HCT116 (cell line): ENCODE measurements at regions not wholly inside any gene's neighbourhood (a gene's known extent, or its start where the extent isn't known, plus 50 kb on each side); places are given as distances from the start of the nearest gene placed in this dataset.

Experiments used
- ATAC-seq: fragments of 200-7000 bp; cut with Tn5 transposase; 2 replicates; pipeline ENCODE4 v1.9.1; 2020; ENCODE audit warnings: mild to moderate bottlenecking, moderate library complexity
- BruUV-seq: library from RNA; stranded (reverse); fragments of 400-500 nt; replicated peaks from 2 replicates; lab custom pipeline; 2021; lab: Mats Ljungman, UMichigan
- CTCF ChIA-PET: fragments of 300-600 bp; sonication (Branson Sonifier 250); formaldehyde crosslinking; loops from one replicate; lab custom pipeline; 2021; ENCODE audit warnings: antibody characterized with exemption; lab: Charles Lee
- POLR2A ChIA-PET: fragments of 300-600, 350-600 bp; sonication (Branson Sonifier 250); formaldehyde crosslinking; loops from one replicate; lab custom pipeline; 2021; ENCODE audit warnings: antibody characterized with exemption; lab: Charles Lee
- RAD21 ChIA-PET, 2 experiments: fragments of 300-600 bp; sonication (Branson Sonifier 250); formaldehyde crosslinking; loops; one replicate each; lab custom pipeline; 2023; ENCODE audit warnings: low total read pairs in 2 of 2; ENCODE audit not compliant: uncharacterized antibody in 2 of 2, unreplicated experiment in 2 of 2, low non-redundant PET in 1 of 2; lab: Charles Lee
- DNase-seq: peaks from one replicate; pipeline ENCODE4 v3.0.0-alpha.2; 2010; ENCODE audit warnings: low read depth, low spot score
- H2AFZ ChIP-seq: fragments of 200-600 bp; shearing (Covaris generic), sonication (generic); 2 replicates; pipeline ENCODE4 v1.6.1; 2017; ENCODE audit warnings: low read depth, mixed run types, mixed read lengths, antibody characterized with exemption, low read length; ENCODE audit not compliant: poor library complexity, severe bottlenecking
- H3K27ac ChIP-seq: 2 replicates; pipeline ENCODE4 v1.5.1; 2012; ENCODE audit warnings: low read depth, low read length
- H3K27me3 ChIP-seq: fragments of 200-600 bp; sonication (generic); 2 replicates; pipeline ENCODE4 v1.6.1; 2016; ENCODE audit warnings: mixed run types, low read length, mixed read lengths; ENCODE audit not compliant: insufficient read depth
- H3K36me3 ChIP-seq, 2 experiments: fragments of 200-500 bp in 1 of 2; fragments of 200-600 bp in 1 of 2; sonication (Bioruptor generic) in 1 of 2; sonication (generic) in 1 of 2; 2 replicates each; pipeline versions ENCODE4 v1.5.1 to v1.6.1; 2014 to 2016; ENCODE audit warnings: low read length in 2 of 2, inconsistent platforms in 1 of 2, mixed read lengths in 1 of 2, mixed run types in 1 of 2; ENCODE audit not compliant: insufficient read depth in 2 of 2, control insufficient read depth in 1 of 2
- H3K4me1 ChIP-seq, 2 experiments: fragments of 200-600 bp in 1 of 2; sonication (generic) in 1 of 2; 2 replicates each; pipeline versions ENCODE4 v1.5.1 to v1.6.1; 2012 to 2017; ENCODE audit warnings: low read length in 2 of 2, inconsistent platforms in 1 of 2, mild to moderate bottlenecking in 1 of 2, mixed read lengths in 1 of 2, mixed run types in 1 of 2, moderate library complexity in 1 of 2; ENCODE audit not compliant: insufficient read depth in 2 of 2, control insufficient read depth in 1 of 2
- H3K4me2 ChIP-seq: fragments of 200-600 bp; sonication (generic); 2 replicates; pipeline ENCODE4 v1.6.1; 2017; ENCODE audit warnings: mixed run types, low read length, mixed read lengths
- H3K4me3 ChIP-seq, 2 experiments: fragments of 200-600 bp in 1 of 2; sonication (generic) in 1 of 2; replicated peaks in 1 of 2; 2 replicates each; pipeline ENCODE4 v1.5.1; 2011 to 2016; ENCODE audit warnings: low read length in 2 of 2, control low read depth in 1 of 2, low read depth in 1 of 2, mild to moderate bottlenecking in 1 of 2, mixed read lengths in 1 of 2, mixed run types in 1 of 2
- H3K79me2 ChIP-seq: fragments of 200-600 bp; sonication (generic); 2 replicates; pipeline ENCODE4 v1.6.1; 2017; ENCODE audit warnings: mild to moderate bottlenecking, mixed run types, low read length, moderate library complexity, mixed read lengths; ENCODE audit not compliant: insufficient read depth
- H3K9ac ChIP-seq: fragments of 200-600 bp; sonication (generic); 2 replicates; pipeline ENCODE4 v1.6.1; 2016; ENCODE audit warnings: low read length, mixed read lengths
- H3K9me2 ChIP-seq: fragments of 200-600 bp; sonication (generic), shearing (Covaris generic); 2 replicates; pipeline ENCODE4 v1.6.1; 2017; ENCODE audit warnings: mixed run types, mild to moderate bottlenecking, moderate library complexity; ENCODE audit not compliant: insufficient read depth
- H3K9me3 ChIP-seq, 2 experiments: fragments of 200-500 bp in 1 of 2; fragments of 200-600 bp in 1 of 2; sonication (Bioruptor generic) in 1 of 2; sonication (generic) in 1 of 2; 2 replicates each; pipeline ENCODE4 v1.6.1; 2014 to 2017; ENCODE audit warnings: low read length in 2 of 2, mixed read lengths in 2 of 2, inconsistent platforms in 1 of 2, low read depth in 1 of 2, mild to moderate bottlenecking in 1 of 2, mixed run types in 1 of 2, moderate library complexity in 1 of 2; ENCODE audit not compliant: control insufficient read depth in 1 of 2, insufficient read depth in 1 of 2
- H4K20me1 ChIP-seq: fragments of 200-600 bp; sonication (generic), shearing (Covaris generic); 2 replicates; pipeline ENCODE4 v1.6.1; 2017; ENCODE audit warnings: mixed run types, mild to moderate bottlenecking, moderate library complexity; ENCODE audit not compliant: insufficient read depth
- ATF3 ChIP-seq: IDR thresholded peaks from 2 replicates; pipeline ENCODE4 v1.6.1; 2012
- CEBPB ChIP-seq: IDR thresholded peaks from 2 replicates; pipeline ENCODE4 v1.6.1; 2012; ENCODE audit warnings: low read depth
- EGR1 ChIP-seq: IDR thresholded peaks from 2 replicates; pipeline ENCODE4 v1.6.1; 2012; ENCODE audit warnings: low read depth
- EZH2phosphoT487 ChIP-seq: fragments of 200-600 bp; IDR thresholded peaks from 2 replicates; pipeline ENCODE4 v1.6.1; 2018; ENCODE audit warnings: antibody characterized with exemption, borderline replicate concordance
- FOSL1 ChIP-seq: IDR thresholded peaks from 2 replicates; pipeline ENCODE4 v1.6.1; 2012; ENCODE audit warnings: low read depth
- POLR2AphosphoS5 ChIP-seq: IDR thresholded peaks from 2 replicates; pipeline ENCODE4 v1.6.1; 2011; ENCODE audit warnings: mild to moderate bottlenecking, low read depth, low read length, moderate library complexity
- RAD21 ChIP-seq: IDR thresholded peaks from 2 replicates; pipeline ENCODE4 v1.6.1; 2012; ENCODE audit warnings: low read depth, mild to moderate bottlenecking
- REST ChIP-seq: IDR thresholded peaks from 2 replicates; pipeline ENCODE4 v1.6.1; 2012; ENCODE audit warnings: low read depth
- ZFX ChIP-seq: fragments of 450-650 bp; IDR thresholded peaks from 2 replicates; pipeline ENCODE4 v1.6.1; 2017
- ZNF274 ChIP-seq: fragments of 200-500 bp; sonication (Bioruptor generic); IDR thresholded peaks from 2 replicates; pipeline ENCODE4 v1.6.1; 2014; ENCODE audit warnings: mild to moderate bottlenecking, low read depth, low read length, inconsistent platforms
- intact Hi-C: fragments of 100-400 bp; cut with micrococcal nuclease; formaldehyde crosslinking; loops from 2 replicates; pipeline ENCODE4 v1.10.0; 2022

GRCh38 chr7:98465022-98465421, 64.1 kb upstream of the BAIAP2L1 start:
- ATAC-seq (no peak), DNase-seq (no peak)
- RAD21 ChIA-PET = no interaction called here
- Histone ChIP-seq H3K4me2 (no peak overlapping the region), H3K79me2 (no peaks in the 10 kb centered on the region), H2AFZ (no peak overlapping the region), H3K9me3 (no peaks in the 10 kb centered on the region), H3K4me3 (no peak overlapping the region), H3K36me3 (no peaks in the 10 kb centered on the region), H3K27me3 (0 out of 2 replicates have a peak, but pooled peaks cover 6% of the 10 kb centered on the region), H3K4me1 (no peaks in the 10 kb centered on the region), H4K20me1 (no peaks in the 10 kb centered on the region), H3K27ac (no peak overlapping the region), H3K9ac (no peak overlapping the region), H3K9me2 (no peaks in the 10 kb centered on the region)
- POLR2A ChIA-PET = no interaction called here
- TF ChIP-seq FOSL1 (no peak), ATF3 (no peak), ZNF274 (no peak), RAD21 (no peak), POLR2AphosphoS5 (no peak), CEBPB (no peak), EZH2phosphoT487 (no peak), ZFX (no peak), REST (no peak), EGR1 (no peak)
- no TSS peak for BruUV-seq
- intact Hi-C loops = no loop called here
- CTCF ChIA-PET = no interaction called here
